Posterior cingulate gyrus (tissue), 11 donors: ENCODE measurements at regions not wholly inside any gene's neighbourhood (a gene's known extent, or its start where the extent isn't known, plus 50 kb on each side); places are given as distances from the start of the nearest gene placed in this dataset.

Source experiments
- DNase-seq, 10 donors: peaks; one replicate each; pipeline versions ENCODE4 v3.0.0 to v3.0.0-alpha.2; 2020 to 2021; ENCODE audit warnings: mixed read lengths in 3 of 10
- intact Hi-C: fragments of 100-400 bp; cut with DNase I; formaldehyde crosslinking; loops from one replicate; pipeline ENCODE4 v1.15.1; 2023

GRCh38 chr2:177015356-177015923 lies 197.2 kb upstream of the HNRNPA3 start:
- intact Hi-C loops: no loop called here
- DNase-seq: no peak

GRCh38 chr2:177020524-177021119 lies 192.0 kb upstream of the HNRNPA3 start:
- intact Hi-C loops: no loop called here
- DNase-seq: no peak

- no peak for DNase-seq
- intact Hi-C loops: no loop called here
Measured at GRCh38 chr2:177021706-177022343, 190.8 kb upstream of the HNRNPA3 start.

GRCh38 chr2:177024765-177025164 lies 187.8 kb upstream of the HNRNPA3 start:
- no peak for DNase-seq
- intact Hi-C loops: no loop called here

GRCh38 chr2:177026253-177026652 lies 186.3 kb upstream of the HNRNPA3 start:
- DNase-seq: no peak
- intact Hi-C loops: no loop called here

GRCh38 chr2:177026956-177027355 lies 185.6 kb upstream of the HNRNPA3 start:
- DNase-seq: no peak
- intact Hi-C loops: no loop called here

- intact Hi-C loops: no loop called here
- DNase-seq: no peak
Measured at GRCh38 chr2:177028296-177028695, 184.3 kb upstream of the HNRNPA3 start.

- intact Hi-C loops: no loop called here
- DNase-seq: no peak
Measured at GRCh38 chr2:177029075-177029474, 183.5 kb upstream of the HNRNPA3 start.

GRCh38 chr2:177029501-177029900 lies 183.1 kb upstream of the HNRNPA3 start:
- intact Hi-C loops: no loop called here
- DNase-seq: no peak

- no peak for DNase-seq
- intact Hi-C loops: no loop called here
Measured at GRCh38 chr2:177029901-177030300, 182.7 kb upstream of the HNRNPA3 start.

- peak in 9 of 10 donors; percentile 16 to 86 (median 37) for DNase-seq
- intact Hi-C loops: no loop called here
Measured at GRCh38 chr2:177030451-177031105, 182.0 kb upstream of the HNRNPA3 start.

GRCh38 chr2:177031438-177032180 lies 181.0 kb upstream of the HNRNPA3 start:
- intact Hi-C loops: no loop called here
- no peak for DNase-seq

- no peak for DNase-seq
- intact Hi-C loops: no loop called here
Measured at GRCh38 chr2:177036747-177037146, 175.8 kb upstream of the HNRNPA3 start.

GRCh38 chr2:177037569-177037968 lies 175.0 kb upstream of the HNRNPA3 start:
- no peak for DNase-seq
- intact Hi-C loops: no loop called here

GRCh38 chr2:177038787-177039484 lies 173.7 kb upstream of the HNRNPA3 start:
- DNase-seq: no peak
- intact Hi-C loops: no loop called here

- DNase-seq: no peak
- intact Hi-C loops: no loop called here
Measured at GRCh38 chr2:177042311-177042710, 170.3 kb upstream of the HNRNPA3 start.

GRCh38 chr2:177044671-177045070 lies 167.9 kb upstream of the HNRNPA3 start:
- DNase-seq: no peak
- intact Hi-C loops: no loop called here

GRCh38 chr2:177048981-177049380 lies 163.6 kb upstream of the HNRNPA3 start:
- no peak for DNase-seq
- intact Hi-C loops: no loop called here

- intact Hi-C loops: no loop called here
- no peak for DNase-seq
Measured at GRCh38 chr2:177051278-177051677, 161.3 kb upstream of the HNRNPA3 start.

- intact Hi-C loops: no loop called here
- no peak for DNase-seq
Measured at GRCh38 chr2:177052471-177052870, 160.1 kb upstream of the HNRNPA3 start.
